ENCODE measurements at regions not wholly inside any gene's neighbourhood (a gene's known extent, or its start where the extent isn't known, plus 50 kb on each side); places are given as distances from the start of the nearest gene placed in this dataset.

DNA sequence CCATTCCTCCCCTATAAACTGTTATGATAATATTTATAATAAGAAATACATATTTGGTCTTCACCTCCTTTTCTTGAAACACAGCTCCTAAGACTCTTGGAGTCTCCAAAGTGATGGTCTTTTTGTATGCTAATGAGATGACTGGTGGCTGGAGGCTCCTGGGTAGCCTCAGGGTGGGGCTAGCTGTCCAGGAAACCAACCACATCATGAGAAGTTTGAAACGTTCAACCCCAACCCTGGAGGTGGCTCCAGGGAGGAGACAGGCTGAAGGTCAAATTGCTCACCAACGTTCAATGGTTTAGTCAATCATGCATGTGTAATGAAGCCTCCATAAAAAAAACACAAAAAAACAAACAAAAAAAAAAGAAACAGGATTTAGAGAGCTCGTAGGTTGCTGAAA, 298.7 kb upstream of the MGAT5 start:
- no peaks in the 10 kb centered on the region for H4K20me1 ChIP-seq (ENCODE audit: insufficient read depth, low read length, poor library complexity, severe bottlenecking)
- no peak overlapping the region for H3K9ac ChIP-seq (ENCODE audit: low read depth, low read length, poor library complexity, severe bottlenecking)
- TF ChIP-seq EZH2phosphoT487 (IDR thresholded peaks at IDR 0.05; ENCODE audit: borderline replicate concordance): no peak
- TF ChIP-seq, protein P1, sequence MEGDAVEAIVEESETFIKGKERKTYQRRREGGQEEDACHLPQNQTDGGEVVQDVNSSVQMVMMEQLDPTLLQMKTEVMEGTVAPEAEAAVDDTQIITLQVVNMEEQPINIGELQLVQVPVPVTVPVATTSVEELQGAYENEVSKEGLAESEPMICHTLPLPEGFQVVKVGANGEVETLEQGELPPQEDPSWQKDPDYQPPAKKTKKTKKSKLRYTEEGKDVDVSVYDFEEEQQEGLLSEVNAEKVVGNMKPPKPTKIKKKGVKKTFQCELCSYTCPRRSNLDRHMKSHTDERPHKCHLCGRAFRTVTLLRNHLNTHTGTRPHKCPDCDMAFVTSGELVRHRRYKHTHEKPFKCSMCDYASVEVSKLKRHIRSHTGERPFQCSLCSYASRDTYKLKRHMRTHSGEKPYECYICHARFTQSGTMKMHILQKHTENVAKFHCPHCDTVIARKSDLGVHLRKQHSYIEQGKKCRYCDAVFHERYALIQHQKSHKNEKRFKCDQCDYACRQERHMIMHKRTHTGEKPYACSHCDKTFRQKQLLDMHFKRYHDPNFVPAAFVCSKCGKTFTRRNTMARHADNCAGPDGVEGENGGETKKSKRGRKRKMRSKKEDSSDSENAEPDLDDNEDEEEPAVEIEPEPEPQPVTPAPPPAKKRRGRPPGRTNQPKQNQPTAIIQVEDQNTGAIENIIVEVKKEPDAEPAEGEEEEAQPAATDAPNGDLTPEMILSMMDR (conservative IDR thresholded peaks at IDR 0.05; ENCODE audit: low read length): no peak
- H3K9me3 ChIP-seq (ENCODE audit: insufficient read depth, low read depth, low read length): no peaks in the 10 kb centered on the region; the same call in 1 of the 2 replicates
- no peaks in the 10 kb centered on the region for H3K9me2 ChIP-seq (replicated peaks; ENCODE audit: low read depth, low read length)
- H2AFZ ChIP-seq (ENCODE audit: low read length): no peak overlapping the region
- no peaks in the 10 kb centered on the region for H3K27me3 ChIP-seq (ENCODE audit: insufficient read depth, low read length, poor library complexity, severe bottlenecking)
- no peaks in the 10 kb centered on the region for H3F3A ChIP-seq (ENCODE audit: low read depth)
- no peak overlapping the region for H3K4me2 ChIP-seq (ENCODE audit: low read depth, low read length, poor library complexity, severe bottlenecking)
- H3K4me1 ChIP-seq (ENCODE audit: insufficient read depth, low read length, poor library complexity, severe bottlenecking): no peaks in the 10 kb centered on the region
- no peaks in the 10 kb centered on the region for H3K36me3 ChIP-seq (ENCODE audit: insufficient read depth, low read length)
- no peak overlapping the region for H3K4me3 ChIP-seq (ENCODE audit: low read length, poor library complexity, severe bottlenecking)
- H3K79me2 ChIP-seq (ENCODE audit: insufficient read depth, low read length): no peaks in the 10 kb centered on the region

DNA sequence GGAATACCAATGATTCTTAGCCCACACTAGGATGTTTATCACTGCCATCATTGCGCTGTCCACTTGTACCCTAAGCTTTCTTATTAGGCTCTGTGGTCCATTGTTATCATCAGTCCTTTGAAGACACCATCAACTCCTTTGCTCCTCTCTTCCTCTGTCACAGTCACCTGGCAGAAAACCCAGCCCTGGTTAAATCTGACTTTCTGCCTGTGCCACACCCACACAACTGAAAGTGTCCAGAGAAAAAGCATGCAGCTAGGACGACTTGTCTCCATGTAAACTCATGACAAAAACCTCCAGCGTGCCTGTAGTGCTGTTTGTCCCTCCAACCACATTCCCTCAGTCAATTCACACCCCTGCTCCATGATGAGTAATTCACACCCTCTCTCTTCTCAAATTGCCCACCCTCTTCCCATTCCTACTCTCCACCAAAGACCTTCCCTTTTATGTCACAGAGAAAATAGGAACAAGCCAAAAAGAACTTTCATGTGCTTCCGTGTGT, 297.4 kb upstream of the MGAT5 start:
- TF ChIP-seq, protein P1 (conservative IDR thresholded peaks at IDR 0.05; ENCODE audit: low read length): no peak
- no peak for TF ChIP-seq EZH2phosphoT487 (IDR thresholded peaks at IDR 0.05; ENCODE audit: borderline replicate concordance)
- Histone ChIP-seq H3K27me3 (ENCODE audit: insufficient read depth, low read length, poor library complexity, severe bottlenecking) (no peaks in the 10 kb centered on the region), H3K9me2 (replicated peaks; ENCODE audit: low read depth, low read length) (no peaks in the 10 kb centered on the region), H3K9me3 (ENCODE audit: insufficient read depth, low read depth, low read length) (no peaks in the 10 kb centered on the region; the same call in 1 of the 2 replicates), H3K79me2 (ENCODE audit: insufficient read depth, low read length) (no peaks in the 10 kb centered on the region), H3K4me3 (ENCODE audit: low read length, poor library complexity, severe bottlenecking) (no peak overlapping the region), H3K36me3 (ENCODE audit: insufficient read depth, low read length) (no peaks in the 10 kb centered on the region), H3K9ac (ENCODE audit: low read depth, low read length, poor library complexity, severe bottlenecking) (no peak overlapping the region), H3K4me2 (ENCODE audit: low read depth, low read length, poor library complexity, severe bottlenecking) (no peak overlapping the region), H3F3A (ENCODE audit: low read depth) (no peaks in the 10 kb centered on the region), H4K20me1 (ENCODE audit: insufficient read depth, low read length, poor library complexity, severe bottlenecking) (no peaks in the 10 kb centered on the region), H3K4me1 (ENCODE audit: insufficient read depth, low read length, poor library complexity, severe bottlenecking) (no peaks in the 10 kb centered on the region), H2AFZ (ENCODE audit: low read length) (no peak overlapping the region)

DNA sequence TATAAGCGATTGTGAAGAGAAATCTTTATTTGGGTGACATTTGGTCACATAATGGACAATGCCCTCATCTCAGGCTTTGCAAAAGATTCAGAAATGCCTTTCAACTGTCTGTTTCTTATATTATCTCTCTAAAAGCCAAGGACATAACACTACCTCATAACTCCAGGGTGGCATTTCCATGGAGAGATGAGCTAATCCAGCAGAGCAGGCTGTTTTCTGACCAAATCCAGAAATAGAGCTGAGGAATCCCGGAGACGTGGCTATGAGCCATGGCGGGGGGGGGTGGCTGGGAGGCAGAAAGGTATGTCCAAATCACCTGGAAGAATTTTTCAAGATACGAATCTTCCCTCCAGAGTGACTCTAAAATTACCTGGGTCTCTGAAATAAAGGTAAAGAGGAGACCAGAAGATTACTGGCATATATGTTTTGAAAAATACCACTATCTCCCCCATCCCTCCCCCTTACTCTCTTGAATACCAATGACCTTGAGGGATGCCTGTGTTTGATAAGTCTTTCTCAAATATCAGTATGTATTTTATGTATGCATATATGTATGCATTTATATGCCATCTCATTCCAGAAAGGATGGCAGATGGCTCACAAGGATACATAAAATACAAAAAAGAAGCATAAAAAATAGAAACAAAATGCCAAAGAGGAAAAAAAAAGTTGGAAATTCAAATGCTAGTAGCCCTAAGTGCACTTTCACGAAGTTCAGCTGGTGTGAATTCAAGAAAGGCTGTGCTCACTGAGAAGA, 296.0 kb upstream of the MGAT5 start:
- Histone ChIP-seq H2AFZ (ENCODE audit: low read length) (no peak overlapping the region), H3K4me2 (ENCODE audit: low read depth, low read length, poor library complexity, severe bottlenecking) (no peak overlapping the region), H3K4me3 (ENCODE audit: low read length, poor library complexity, severe bottlenecking) (no peak overlapping the region), H3K27me3 (ENCODE audit: insufficient read depth, low read length, poor library complexity, severe bottlenecking) (no peaks in the 10 kb centered on the region), H3K36me3 (ENCODE audit: insufficient read depth, low read length) (no peaks in the 10 kb centered on the region), H3K79me2 (ENCODE audit: insufficient read depth, low read length) (no peaks in the 10 kb centered on the region), H4K20me1 (ENCODE audit: insufficient read depth, low read length, poor library complexity, severe bottlenecking) (no peaks in the 10 kb centered on the region), H3K9ac (ENCODE audit: low read depth, low read length, poor library complexity, severe bottlenecking) (no peak overlapping the region), H3K9me3 (ENCODE audit: insufficient read depth, low read depth, low read length) (no peaks in the 10 kb centered on the region), H3K9me2 (replicated peaks; ENCODE audit: low read depth, low read length) (no peaks in the 10 kb centered on the region), H3F3A (ENCODE audit: low read depth) (no peaks in the 10 kb centered on the region), H3K4me1 (ENCODE audit: insufficient read depth, low read length, poor library complexity, severe bottlenecking) (no peaks in the 10 kb centered on the region)
- TF ChIP-seq, protein P1 (conservative IDR thresholded peaks at IDR 0.05; ENCODE audit: low read length): no peak
- TF ChIP-seq EZH2phosphoT487 (IDR thresholded peaks at IDR 0.05; ENCODE audit: borderline replicate concordance): no peak

Measured in Loucy (cell line).